Activated T-helper 17 cell treated with anti-CD3 and anti-CD28 coated beads, Interleukin-2, amount 50 U/mL, for 72 hours (primary cell): ENCODE measurements at regions not wholly inside any gene's neighbourhood (a gene's known extent, or its start where the extent isn't known, plus 50 kb on each side); places are given as distances from the start of the nearest gene placed in this dataset.

Source experiments
- ATAC-seq: fragments of 150-1000 bp; cut with Tn5 transposase; replicated peaks from 2 replicates; pipeline ENCODE4 v1.10.0; 2021; ENCODE audit warnings: mild to moderate bottlenecking, moderate library complexity
- H3K27ac Mint-ChIP-seq: one replicate; pipeline ENCODE4 v1.8.0; 2022; ENCODE audit warnings: mixed read lengths
- H3K27me3 Mint-ChIP-seq: one replicate; pipeline ENCODE4 v1.8.0; 2022; ENCODE audit warnings: mixed read lengths
- H3K36me3 Mint-ChIP-seq: one replicate; pipeline ENCODE4 v1.8.0; 2022; ENCODE audit warnings: low read depth, mild to moderate bottlenecking, mixed read lengths
- H3K4me1 Mint-ChIP-seq: one replicate; pipeline ENCODE4 v1.8.0; 2022; ENCODE audit warnings: mixed read lengths
- H3K4me3 Mint-ChIP-seq: one replicate; pipeline ENCODE4 v1.8.0; 2022; ENCODE audit warnings: mild to moderate bottlenecking, mixed read lengths
- H3K9me3 Mint-ChIP-seq: one replicate; pipeline ENCODE4 v1.8.0; 2022; ENCODE audit warnings: mixed read lengths

GRCh38 chr3:67288466-67289106, 290.5 kb downstream of the KBTBD8 start:
- ATAC-seq: no peak
- Mint-ChIP-seq H3K27ac (no peak overlapping the region), H3K27me3 (no peaks in the 10 kb centered on the region), H3K9me3 (no peaks in the 10 kb centered on the region), H3K4me1 (no peaks in the 10 kb centered on the region), H3K36me3 (no peaks in the 10 kb centered on the region), H3K4me3 (no peak overlapping the region)

GRCh38 chr3:67289626-67290025, 291.5 kb downstream of the KBTBD8 start:
- H3K4me1 Mint-ChIP-seq: no peaks in the 10 kb centered on the region
- H3K36me3 Mint-ChIP-seq: no peaks in the 10 kb centered on the region
- no peak overlapping the region for H3K4me3 Mint-ChIP-seq
- H3K9me3 Mint-ChIP-seq: no peaks in the 10 kb centered on the region
- no peaks in the 10 kb centered on the region for H3K27me3 Mint-ChIP-seq
- no peak for ATAC-seq
- H3K27ac Mint-ChIP-seq: no peak overlapping the region

GRCh38 chr3:67290438-67290837, 292.3 kb downstream of the KBTBD8 start:
- no peak overlapping the region for H3K4me3 Mint-ChIP-seq
- no peaks in the 10 kb centered on the region for H3K4me1 Mint-ChIP-seq
- no peak for ATAC-seq
- no peaks in the 10 kb centered on the region for H3K36me3 Mint-ChIP-seq
- no peaks in the 10 kb centered on the region for H3K9me3 Mint-ChIP-seq
- no peak overlapping the region for H3K27ac Mint-ChIP-seq
- H3K27me3 Mint-ChIP-seq: no peaks in the 10 kb centered on the region

GRCh38 chr3:67291287-67292252, 293.5 kb downstream of the KBTBD8 start:
- H3K4me3 Mint-ChIP-seq: no peak overlapping the region
- ATAC-seq: peak; percentile 73

GRCh38 chr3:67292356-67293121, 294.4 kb downstream of the KBTBD8 start:
- Mint-ChIP-seq H3K4me1 (no peaks in the 10 kb centered on the region), H3K27me3 (no peaks in the 10 kb centered on the region), H3K9me3 (no peaks in the 10 kb centered on the region), H3K36me3 (no peaks in the 10 kb centered on the region), H3K4me3 (no peak overlapping the region), H3K27ac (no peak overlapping the region)
- ATAC-seq: peak; percentile 22

More at GRCh38 chr3:67291287-67292252, 293.5 kb downstream of the KBTBD8 start:
- Mint-ChIP-seq H3K36me3 (no peaks in the 10 kb centered on the region), H3K9me3 (no peaks in the 10 kb centered on the region), H3K27ac (no peak overlapping the region), H3K27me3 (no peaks in the 10 kb centered on the region), H3K4me1 (no peaks in the 10 kb centered on the region)

GRCh38 chr3:67294341-67294740, 296.2 kb downstream of the KBTBD8 start:
- Mint-ChIP-seq H3K27ac (no peak overlapping the region), H3K9me3 (no peaks in the 10 kb centered on the region)

GRCh38 chr3:67296039-67296892, 298.2 kb downstream of the KBTBD8 start:
- no peaks in the 10 kb centered on the region for H3K36me3 Mint-ChIP-seq
- no peaks in the 10 kb centered on the region for H3K9me3 Mint-ChIP-seq
- no peaks in the 10 kb centered on the region for H3K4me1 Mint-ChIP-seq
- no peak for ATAC-seq
- H3K4me3 Mint-ChIP-seq: no peak overlapping the region
- no peak overlapping the region for H3K27ac Mint-ChIP-seq
- H3K27me3 Mint-ChIP-seq: no peaks in the 10 kb centered on the region

More at GRCh38 chr3:67294341-67294740, 296.2 kb downstream of the KBTBD8 start:
- Mint-ChIP-seq H3K27me3 (no peaks in the 10 kb centered on the region), H3K4me1 (no peaks in the 10 kb centered on the region), H3K4me3 (no peak overlapping the region), H3K36me3 (no peaks in the 10 kb centered on the region)
- ATAC-seq: no peak

GRCh38 chr3:67297715-67298475, 299.8 kb downstream of the KBTBD8 start:
- Mint-ChIP-seq H3K27ac (no peak overlapping the region), H3K27me3 (no peaks in the 10 kb centered on the region), H3K4me1 (no peaks in the 10 kb centered on the region), H3K4me3 (no peak overlapping the region), H3K36me3 (no peaks in the 10 kb centered on the region), H3K9me3 (no peaks in the 10 kb centered on the region)
- ATAC-seq: no peak

GRCh38 chr3:67301556-67301955, 303.4 kb downstream of the KBTBD8 start:
- ATAC-seq: no peak
- H3K9me3 Mint-ChIP-seq: no peaks in the 10 kb centered on the region
- no peak overlapping the region for H3K27ac Mint-ChIP-seq
- no peaks in the 10 kb centered on the region for H3K4me1 Mint-ChIP-seq
- peaks cover 4% of the 10 kb centered on the region for H3K27me3 Mint-ChIP-seq
- no peak overlapping the region for H3K4me3 Mint-ChIP-seq
- H3K36me3 Mint-ChIP-seq: no peaks in the 10 kb centered on the region

- Mint-ChIP-seq H3K27ac (no peak overlapping the region), H3K9me3 (no peaks in the 10 kb centered on the region), H3K36me3 (no peaks in the 10 kb centered on the region), H3K27me3 (peaks cover 4% of the 10 kb centered on the region), H3K4me1 (no peaks in the 10 kb centered on the region), H3K4me3 (no peak overlapping the region)
- no peak for ATAC-seq
Measured at GRCh38 chr3:67302489-67302888, 304.4 kb downstream of the KBTBD8 start.

GRCh38 chr3:67305160-67305559, 307.1 kb downstream of the KBTBD8 start:
- ATAC-seq: no peak
- no peak overlapping the region for H3K4me3 Mint-ChIP-seq
- H3K27me3 Mint-ChIP-seq: peaks cover 4% of the 10 kb centered on the region
- H3K9me3 Mint-ChIP-seq: no peaks in the 10 kb centered on the region
- no peak overlapping the region for H3K27ac Mint-ChIP-seq
- H3K4me1 Mint-ChIP-seq: no peaks in the 10 kb centered on the region
- no peaks in the 10 kb centered on the region for H3K36me3 Mint-ChIP-seq

GRCh38 chr3:67305922-67306321, 307.8 kb downstream of the KBTBD8 start:
- no peaks in the 10 kb centered on the region for H3K4me1 Mint-ChIP-seq
- no peak overlapping the region for H3K4me3 Mint-ChIP-seq
- H3K27me3 Mint-ChIP-seq: peaks cover 4% of the 10 kb centered on the region
- H3K27ac Mint-ChIP-seq: no peak overlapping the region
- ATAC-seq: no peak
- H3K36me3 Mint-ChIP-seq: no peaks in the 10 kb centered on the region
- no peaks in the 10 kb centered on the region for H3K9me3 Mint-ChIP-seq

- Mint-ChIP-seq H3K27ac (no peak overlapping the region), H3K36me3 (no peaks in the 10 kb centered on the region), H3K4me1 (no peaks in the 10 kb centered on the region), H3K4me3 (no peak overlapping the region), H3K9me3 (no peaks in the 10 kb centered on the region), H3K27me3 (no peaks in the 10 kb centered on the region)
- ATAC-seq: no peak
Measured at GRCh38 chr3:67311440-67311839, 313.3 kb downstream of the KBTBD8 start.
